MCF 10A (cell line): ENCODE measurements at regions not wholly inside any gene's neighbourhood (a gene's known extent, or its start where the extent isn't known, plus 50 kb on each side); places are given as distances from the start of the nearest gene placed in this dataset.

ENCODE experiments used
- BruUV-seq: library from RNA; stranded (reverse); fragments of 400-500 nt; replicated peaks from 2 replicates; lab custom pipeline; 2021; lab: Mats Ljungman, UMichigan
- CTCF ChIA-PET: fragments of 300-600 bp; sonication (Branson Sonifier 250); formaldehyde crosslinking; extraction: SDS; loops from one replicate; lab custom pipeline; 2021; ENCODE audit warnings: antibody characterized with exemption, inconsistent platforms; lab: Yijun Ruan, JAX
- POLR2A ChIA-PET: fragments of 300-600, 350-650 bp; sonication (Branson Sonifier 250); formaldehyde crosslinking; extraction: SDS; loops from one replicate; lab custom pipeline; 2020; ENCODE audit warnings: antibody characterized with exemption, inconsistent platforms; lab: Yijun Ruan, JAX
- DNase-seq: peaks from one replicate; pipeline ENCODE4 v3.0.0-alpha.2; 2018; ENCODE audit not compliant: unreplicated experiment
- H3K27ac Mint-ChIP-seq: one replicate; pipeline ENCODE4 v1.8.0; 2022; ENCODE audit warnings: mild to moderate bottlenecking, low read depth, mixed read lengths; ENCODE audit not compliant: unreplicated experiment
- H3K27me3 Mint-ChIP-seq: one replicate; pipeline ENCODE4 v1.8.0; 2022; ENCODE audit warnings: mixed read lengths; ENCODE audit not compliant: insufficient read depth, unreplicated experiment
- H3K36me3 Mint-ChIP-seq: one replicate; pipeline ENCODE4 v1.8.0; 2022; ENCODE audit warnings: mild to moderate bottlenecking, moderate library complexity, mixed read lengths; ENCODE audit not compliant: insufficient read depth, unreplicated experiment
- H3K4me1 Mint-ChIP-seq: one replicate; pipeline ENCODE4 v1.8.0; 2022; ENCODE audit warnings: mixed read lengths; ENCODE audit not compliant: insufficient read depth, unreplicated experiment
- H3K4me3 Mint-ChIP-seq: one replicate; pipeline ENCODE4 v1.8.0; 2022; ENCODE audit warnings: mild to moderate bottlenecking, moderate library complexity, mixed read lengths; ENCODE audit not compliant: unreplicated experiment
- H3K9me3 Mint-ChIP-seq: one replicate; pipeline ENCODE4 v1.8.0; 2022; ENCODE audit warnings: mixed read lengths; ENCODE audit not compliant: unreplicated experiment
- intact Hi-C: fragments of 100-400 bp; cut with micrococcal nuclease; formaldehyde crosslinking; loops from 2 replicates; pipeline ENCODE4 v1.14.1; 2022
- TF ChIP-seq, protein P1 (sequence below): fragments of 200-600 bp; IDR thresholded peaks from one replicate; pipeline ENCODE4 v1.8.0; 2022; ENCODE audit warnings: antibody characterized with exemption, mild to moderate bottlenecking; ENCODE audit not compliant: unreplicated experiment

DNA sequence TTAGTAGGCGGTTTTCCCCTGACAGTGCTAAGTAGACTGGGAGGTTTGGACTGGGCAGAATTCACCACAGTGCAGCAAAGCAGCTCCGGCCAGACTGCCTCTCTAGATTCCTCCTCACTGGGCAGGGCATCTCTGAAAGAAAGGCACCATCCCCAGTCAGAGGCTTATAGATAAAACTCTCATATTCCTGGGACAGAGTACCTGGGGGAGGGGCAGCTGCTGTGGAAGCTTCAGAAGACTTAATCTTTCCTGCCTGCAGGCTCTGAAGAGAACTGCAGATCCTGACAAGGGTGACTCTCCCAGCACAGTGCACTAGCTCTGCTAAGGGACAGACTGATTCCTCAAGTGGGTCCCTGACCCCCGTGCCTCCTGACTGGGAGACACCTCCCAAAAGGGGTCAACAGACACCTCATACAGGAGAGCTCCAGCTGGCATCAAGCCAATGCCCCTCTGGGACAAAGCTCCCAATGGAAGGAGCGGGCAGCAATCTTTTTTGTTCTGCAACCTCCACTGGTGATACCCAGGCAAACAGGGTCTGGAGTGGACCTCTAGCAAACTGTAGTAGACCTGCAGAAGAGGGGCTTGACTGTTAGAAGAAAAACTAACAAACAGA is 266.8 kb upstream of the CRIM1 start:
- ChIA-PET POLR2A (no interaction called here), CTCF (no interaction called here)
- DNase-seq = no peak
- Mint-ChIP-seq H3K4me1 (no peaks in the 10 kb centered on the region), H3K36me3 (peaks cover 6% of the 10 kb centered on the region), H3K27ac (no peak overlapping the region), H3K27me3 (peaks cover 12% of the 10 kb centered on the region), H3K4me3 (no peak overlapping the region), H3K9me3 (peaks cover 21% of the 10 kb centered on the region)
- intact Hi-C loops = no loop called here
- BruUV-seq = no TSS peak
- TF ChIP-seq, protein P1, sequence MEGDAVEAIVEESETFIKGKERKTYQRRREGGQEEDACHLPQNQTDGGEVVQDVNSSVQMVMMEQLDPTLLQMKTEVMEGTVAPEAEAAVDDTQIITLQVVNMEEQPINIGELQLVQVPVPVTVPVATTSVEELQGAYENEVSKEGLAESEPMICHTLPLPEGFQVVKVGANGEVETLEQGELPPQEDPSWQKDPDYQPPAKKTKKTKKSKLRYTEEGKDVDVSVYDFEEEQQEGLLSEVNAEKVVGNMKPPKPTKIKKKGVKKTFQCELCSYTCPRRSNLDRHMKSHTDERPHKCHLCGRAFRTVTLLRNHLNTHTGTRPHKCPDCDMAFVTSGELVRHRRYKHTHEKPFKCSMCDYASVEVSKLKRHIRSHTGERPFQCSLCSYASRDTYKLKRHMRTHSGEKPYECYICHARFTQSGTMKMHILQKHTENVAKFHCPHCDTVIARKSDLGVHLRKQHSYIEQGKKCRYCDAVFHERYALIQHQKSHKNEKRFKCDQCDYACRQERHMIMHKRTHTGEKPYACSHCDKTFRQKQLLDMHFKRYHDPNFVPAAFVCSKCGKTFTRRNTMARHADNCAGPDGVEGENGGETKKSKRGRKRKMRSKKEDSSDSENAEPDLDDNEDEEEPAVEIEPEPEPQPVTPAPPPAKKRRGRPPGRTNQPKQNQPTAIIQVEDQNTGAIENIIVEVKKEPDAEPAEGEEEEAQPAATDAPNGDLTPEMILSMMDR = no peak

- intact Hi-C loops = no loop called here
- H3K36me3 Mint-ChIP-seq = no peaks in the 10 kb centered on the region
- BruUV-seq = no TSS peak
- H3K27me3 Mint-ChIP-seq = peaks cover 20% of the 10 kb centered on the region
- H3K9me3 Mint-ChIP-seq = peaks cover 15% of the 10 kb centered on the region
- DNase-seq = no peak
- H3K4me3 Mint-ChIP-seq = no peak overlapping the region
- H3K4me1 Mint-ChIP-seq = no peaks in the 10 kb centered on the region
- POLR2A ChIA-PET = interaction anchor here (0.5 kb wide), 1 partner anchor 17 kb away, joined by 3 read pairs; no protein-coding TSS in a partner anchor
- no peak overlapping the region for H3K27ac Mint-ChIP-seq
- CTCF ChIA-PET = no interaction called here
- TF ChIP-seq, protein P1 = no peak
Observed at GRCh38 chr2:36087344-36087743, 268.2 kb upstream of the CRIM1 start.

GRCh38 chr2:36079793-36080192 is 275.8 kb upstream of the CRIM1 start:
- peaks cover 39% of the 10 kb centered on the region for H3K27me3 Mint-ChIP-seq
- CTCF ChIA-PET = no interaction called here
- H3K27ac Mint-ChIP-seq = no peak overlapping the region
- BruUV-seq = no TSS peak
- H3K4me3 Mint-ChIP-seq = no peak overlapping the region
- no peaks in the 10 kb centered on the region for H3K9me3 Mint-ChIP-seq
- no peak for DNase-seq
- TF ChIP-seq, protein P1 = no peak
- no peaks in the 10 kb centered on the region for H3K4me1 Mint-ChIP-seq
- intact Hi-C loops = no loop called here
- H3K36me3 Mint-ChIP-seq = no peaks in the 10 kb centered on the region
- POLR2A ChIA-PET = no interaction called here

DNA sequence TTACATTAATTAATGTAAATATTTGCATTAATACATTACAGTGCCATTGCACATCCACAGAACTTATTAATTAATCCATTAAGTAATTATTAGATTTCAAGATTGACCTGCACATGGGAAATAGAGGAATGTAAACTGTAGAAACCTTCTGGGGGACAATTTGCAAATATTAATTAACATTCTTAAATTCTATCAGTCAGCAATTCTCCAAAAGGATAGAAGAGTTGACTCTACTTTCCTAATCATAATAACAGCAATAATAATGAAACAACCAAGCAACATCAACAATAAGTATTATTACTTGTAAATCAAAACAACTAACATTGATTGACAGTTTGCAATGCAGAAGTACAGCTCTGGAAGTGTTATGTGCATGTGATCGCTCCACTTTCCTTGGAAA is 281.6 kb upstream of the CRIM1 start:
- Mint-ChIP-seq H3K27ac (no peak overlapping the region), H3K4me1 (no peaks in the 10 kb centered on the region), H3K4me3 (no peak overlapping the region), H3K27me3 (peaks cover 21% of the 10 kb centered on the region), H3K9me3 (no peaks in the 10 kb centered on the region), H3K36me3 (peaks cover 4% of the 10 kb centered on the region)
- intact Hi-C loops = no loop called here
- TF ChIP-seq, protein P1 = no peak
- ChIA-PET POLR2A (no interaction called here), CTCF (no interaction called here)
- BruUV-seq = no TSS peak
- DNase-seq = no peak
